ENCODE measurements at regions not wholly inside any gene's neighbourhood (a gene's known extent, or its start where the extent isn't known, plus 50 kb on each side); places are given as distances from the start of the nearest gene placed in this dataset.

- TF ChIP-seq CTCF (IDR thresholded peaks at IDR 0.05) (no peak), EP300 (IDR thresholded peaks at IDR 0.05) (no peak), POLR2A (IDR thresholded peaks at IDR 0.05) (no peak)
These were observed 185.9 kb downstream of the TMEM132E start for GRCh38 chr17:34765291-34765690.

Measured in tibial nerve (tissue), 4 donors.